Panc1 (cell line): ENCODE measurements at regions not wholly inside any gene's neighbourhood (a gene's known extent, or its start where the extent isn't known, plus 50 kb on each side); places are given as distances from the start of the nearest gene placed in this dataset.

Source experiments
- ATAC-seq: fragments of 200-7000 bp; cut with Tn5 transposase; 2 replicates; pipeline ENCODE4 v1.9.1; 2020; ENCODE audit warnings: mild to moderate bottlenecking, moderate library complexity
- BruUV-seq: library from RNA; stranded (reverse); fragments of 400-500 nt; replicated peaks from 2 replicates; lab custom pipeline; 2021; lab: Mats Ljungman, UMichigan
- CTCF ChIA-PET: fragments of 300-600 bp; sonication (Branson Sonifier 250); formaldehyde crosslinking; loops from one replicate; lab custom pipeline; 2022; ENCODE audit warnings: antibody characterized with exemption; lab: Charles Lee
- POLR2A ChIA-PET: fragments of 300-600 bp; sonication (Branson Sonifier 250); formaldehyde crosslinking; loops from one replicate; lab custom pipeline; 2022; ENCODE audit warnings: antibody characterized with exemption; lab: Charles Lee
- DNase-seq: peaks from one replicate; pipeline ENCODE4 v3.0.0-alpha.2; 2010; ENCODE audit warnings: low read depth, low spot score
- H3K27ac ChIP-seq: 2 replicates; pipeline ENCODE4 v1.5.1; 2011; ENCODE audit warnings: mild to moderate bottlenecking, low read length, inconsistent platforms
- H3K27me3 ChIP-seq: fragments of 200-500 bp; sonication (Bioruptor generic); 2 replicates; pipeline ENCODE4 v1.6.0; 2014; ENCODE audit warnings: low read length, inconsistent platforms; ENCODE audit not compliant: control insufficient read depth, insufficient read depth
- H3K36me3 ChIP-seq: fragments of 200-500 bp; sonication (Bioruptor generic); 2 replicates; pipeline ENCODE4 v1.5.1; 2014; ENCODE audit warnings: inconsistent platforms, mild to moderate bottlenecking, low read length, moderate library complexity; ENCODE audit not compliant: control insufficient read depth, insufficient read depth
- H3K4me1 ChIP-seq: 2 replicates; pipeline ENCODE4 v1.5.1; 2011; ENCODE audit warnings: inconsistent platforms, mild to moderate bottlenecking, low read length, moderate library complexity; ENCODE audit not compliant: control insufficient read depth, insufficient read depth
- H3K4me3 ChIP-seq, 2 experiments: 2 replicates each; pipeline ENCODE4 v1.5.1; 2011 to 2012; ENCODE audit warnings: low read depth in 2 of 2, low read length in 2 of 2, mild to moderate bottlenecking in 2 of 2, inconsistent platforms in 1 of 2, moderate library complexity in 1 of 2
- H3K9me3 ChIP-seq: fragments of 200-500 bp; sonication (Bioruptor generic); 2 replicates; pipeline ENCODE4 v1.5.1; 2014; ENCODE audit warnings: low read depth, mild to moderate bottlenecking, inconsistent platforms, low read length, moderate library complexity; ENCODE audit not compliant: control insufficient read depth, insufficient read depth
- CTCF ChIP-seq: fragments of 450-650 bp; IDR thresholded peaks from 2 replicates; pipeline ENCODE4 v1.5.1; 2017; ENCODE audit warnings: mild to moderate bottlenecking
- POLR2AphosphoS5 ChIP-seq: IDR thresholded peaks from 2 replicates; pipeline ENCODE4 v1.6.1; 2012; ENCODE audit warnings: mild to moderate bottlenecking, low read depth, low read length, moderate library complexity
- REST ChIP-seq, 2 experiments: IDR thresholded peaks; 2 replicates each; pipeline ENCODE4 v1.6.1; 2011 to 2012; ENCODE audit warnings: low read depth in 2 of 2, control low read depth in 1 of 2, low read length in 1 of 2, mild to moderate bottlenecking in 1 of 2, moderate library complexity in 1 of 2; ENCODE audit not compliant: insufficient read depth in 1 of 2
- SIN3A ChIP-seq: IDR thresholded peaks from 2 replicates; pipeline ENCODE4 v1.6.1; 2012; ENCODE audit warnings: low read depth, mild to moderate bottlenecking, low read length, moderate library complexity, borderline replicate concordance; ENCODE audit not compliant: insufficient read depth
- TCF7L2 ChIP-seq: IDR thresholded peaks from 2 replicates; pipeline ENCODE4 v1.6.1; 2011; ENCODE audit warnings: mild to moderate bottlenecking, low read depth, low read length, inconsistent platforms
- in situ Hi-C: cut with HindIII; loops from 2 replicates; pipeline ENCODE4 v1.10.0; 2016; ENCODE audit warnings: low sequenced_read_pairs, low pct_unique_long_range_greater_than_20kb
- intact Hi-C: fragments of 100-400 bp; cut with micrococcal nuclease; formaldehyde crosslinking; loops from one replicate; pipeline ENCODE4 v1.10.0; 2022; ENCODE audit not compliant: unreplicated experiment

- Histone ChIP-seq H3K27me3 (peaks cover 6% of the 10 kb centered on the region), H3K9me3 (no peaks in the 10 kb centered on the region), H3K27ac (no peak overlapping the region), H3K4me3 (no peak overlapping the region), H3K36me3 (no peaks in the 10 kb centered on the region), H3K4me1 (no peaks in the 10 kb centered on the region)
- DNase-seq = no peak
- CTCF ChIA-PET = no interaction called here
- TF ChIP-seq REST (IDR thresholded peaks at IDR 0.05; ENCODE audit: insufficient read depth in 1 of 2, low read depth in 2 of 2, low read length in 1 of 2) (no peak), SIN3A (no peak), POLR2AphosphoS5 (no peak), TCF7L2 (no peak), CTCF (no peak)
- no peak for ATAC-seq
- no TSS peak for BruUV-seq
- intact Hi-C loops = no loop called here
- in situ Hi-C loops = no loop called here
- POLR2A ChIA-PET = no interaction called here
Observed at GRCh38 chr1:5810553-5811270, 181.5 kb downstream of the NPHP4 start.

- intact Hi-C loops = no loop called here
- CTCF ChIA-PET = no interaction called here
Observed at GRCh38 chr1:5810131-5810530, 182.1 kb downstream of the NPHP4 start.

GRCh38 chr1:5809207-5809788 is 182.9 kb downstream of the NPHP4 start:
- ChIA-PET POLR2A (no interaction called here), CTCF (no interaction called here)
- H3K36me3 ChIP-seq = no peaks in the 10 kb centered on the region
- DNase-seq (no peak), ATAC-seq (no peak)
- no peak overlapping the region for H3K4me3 ChIP-seq
- H3K4me1 ChIP-seq = no peaks in the 10 kb centered on the region
- in situ Hi-C loops (no loop called here), intact Hi-C loops (no loop called here)
- TF ChIP-seq CTCF = no peak
- TF ChIP-seq REST (IDR thresholded peaks at IDR 0.05; ENCODE audit: insufficient read depth in 1 of 2, low read depth in 2 of 2, low read length in 1 of 2) = no peak
- TF ChIP-seq SIN3A = no peak
- TF ChIP-seq TCF7L2 = no peak
- TF ChIP-seq POLR2AphosphoS5 = no peak
- peaks cover 4% of the 10 kb centered on the region for H3K27me3 ChIP-seq
- no peaks in the 10 kb centered on the region for H3K9me3 ChIP-seq
- H3K27ac ChIP-seq = no peak overlapping the region
- no TSS peak for BruUV-seq

More at GRCh38 chr1:5810131-5810530, 182.1 kb downstream of the NPHP4 start:
- no peak for ATAC-seq
- Histone ChIP-seq H3K27ac (no peak overlapping the region), H3K4me3 (no peak overlapping the region), H3K4me1 (no peaks in the 10 kb centered on the region), H3K27me3 (peaks cover 4% of the 10 kb centered on the region), H3K9me3 (no peaks in the 10 kb centered on the region), H3K36me3 (no peaks in the 10 kb centered on the region)
- POLR2A ChIA-PET = no interaction called here
- no TSS peak for BruUV-seq
- in situ Hi-C loops = no loop called here
- TF ChIP-seq POLR2AphosphoS5 = no peak
- TF ChIP-seq SIN3A = no peak
- DNase-seq = no peak
